ENCODE measurements at regions not wholly inside any gene's neighbourhood (a gene's known extent, or its start where the extent isn't known, plus 50 kb on each side); places are given as distances from the start of the nearest gene placed in this dataset.

DNA sequence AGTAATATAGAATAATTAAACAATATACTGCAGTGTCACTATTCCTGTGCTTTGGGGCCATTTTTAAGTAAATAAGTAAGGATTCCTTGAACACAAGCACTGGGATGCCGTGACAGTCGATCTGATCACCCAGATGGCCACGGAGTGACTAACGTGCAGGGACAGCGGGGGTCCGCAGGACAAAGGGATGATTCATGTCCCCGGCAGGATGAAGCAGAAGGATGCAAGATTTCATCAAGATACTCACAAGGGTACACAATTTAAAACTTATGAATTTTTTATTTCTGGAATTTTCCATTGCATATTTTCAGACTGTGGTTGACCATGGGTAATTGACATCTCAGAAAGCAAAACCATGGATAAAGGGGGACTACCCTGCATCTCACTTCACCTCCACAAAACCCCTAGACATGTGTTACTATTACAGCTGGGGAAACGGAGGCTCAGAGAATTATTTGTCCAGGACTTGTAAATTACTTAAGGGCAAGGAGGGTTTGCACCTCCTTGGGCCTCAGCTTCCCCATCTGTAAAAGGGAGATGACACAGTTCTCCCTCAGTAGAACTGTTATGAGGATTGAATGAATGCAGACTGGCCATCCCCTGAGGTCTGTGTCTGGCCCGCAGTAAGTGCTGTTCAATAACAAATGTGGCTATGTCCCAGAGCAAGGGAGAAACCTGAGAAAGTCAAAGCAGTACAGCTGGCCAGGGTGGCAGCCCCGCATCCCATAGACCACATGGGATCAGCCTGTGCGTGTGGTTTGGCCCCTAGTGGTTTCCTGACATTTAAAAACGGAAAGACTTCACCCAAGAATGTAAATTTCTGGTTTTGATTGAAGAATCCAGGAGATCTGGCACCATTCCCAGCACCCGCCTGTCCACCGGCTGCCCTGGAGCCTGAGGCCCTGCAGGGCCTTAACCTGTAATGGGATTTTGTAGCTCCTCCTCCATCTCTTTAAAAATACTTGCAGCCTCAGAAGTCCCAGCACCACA is 235.5 kb downstream of the BMP7 start:
- DNase-seq, result no peak
- no peaks in the 10 kb centered on the region for H3K79me1 ChIP-seq (ENCODE audit: insufficient read depth, low read depth, low read length, poor library complexity, severe bottlenecking)
- peaks cover 3% of the 10 kb centered on the region; the same call in 1 of the 2 replicates for H3K4me1 ChIP-seq (ENCODE audit: insufficient read depth, low read length)
- no peak overlapping the region for H3K4me2 ChIP-seq (ENCODE audit: insufficient read depth, insufficient read length, low read length)
- no peaks in the 10 kb centered on the region for H3K27me3 ChIP-seq (ENCODE audit: insufficient read depth, low read length)
- no peak overlapping the region for H4K91ac ChIP-seq (ENCODE audit: insufficient read length, low read depth, low read length)
- no peaks in the 10 kb centered on the region for H3K9me3 ChIP-seq (ENCODE audit: control insufficient read depth, low read depth, low read length)
- H4K5ac ChIP-seq (ENCODE audit: insufficient read length, low read depth, low read length), result no peak overlapping the region
- H3K79me2 ChIP-seq (ENCODE audit: insufficient read depth, low read length), result no peaks in the 10 kb centered on the region
- no peaks in the 10 kb centered on the region for H4K20me1 ChIP-seq (ENCODE audit: control insufficient read depth, insufficient read depth, insufficient read length)
- no CpG with 5 or more reads among the region's 14 CpGs for WGBS (ENCODE audit: extremely low coverage, insufficient read length, low lambda C conversion rate)
- no peak overlapping the region for H2AK5ac ChIP-seq (ENCODE audit: insufficient read length, low read length)
- no peak overlapping the region for H2BK20ac ChIP-seq (ENCODE audit: low read depth, low read length, poor library complexity, severe bottlenecking)
- H2BK5ac ChIP-seq (ENCODE audit: insufficient read length, low read length), result no peak overlapping the region
- H2BK120ac ChIP-seq (ENCODE audit: low read depth, low read length, poor library complexity, severe bottlenecking), result no peak overlapping the region
- no peak overlapping the region for H3T11ph ChIP-seq (ENCODE audit: low read length)
- H3K4ac ChIP-seq (ENCODE audit: low read depth, low read length), result no peak overlapping the region
- H2AFZ ChIP-seq (ENCODE audit: low read length), result no peak overlapping the region
- no peak overlapping the region for H3K18ac ChIP-seq (ENCODE audit: insufficient read length, low read depth, low read length)
- peaks cover 13% of the 10 kb centered on the region for H3K27me3 Mint-ChIP-seq (ENCODE audit: low read depth)
- no peak overlapping the region for H4K8ac ChIP-seq (replicated peaks; ENCODE audit: insufficient read length, low read depth, low read length)
- no peaks in the 10 kb centered on the region for H3K36me3 Mint-ChIP-seq (ENCODE audit: insufficient read depth in 1 of 3, low read depth in 3 of 3)
- no peak overlapping the region for H3K27ac Mint-ChIP-seq
- no peak overlapping the region for H3K14ac ChIP-seq (ENCODE audit: insufficient read depth, low read length)
- H3K27ac ChIP-seq (ENCODE audit: insufficient read length, low read depth, low read length), result no peak overlapping the region
- no peak overlapping the region for H3K56ac ChIP-seq (ENCODE audit: insufficient read length, low read depth, low read length)
- TF ChIP-seq, protein P1, sequence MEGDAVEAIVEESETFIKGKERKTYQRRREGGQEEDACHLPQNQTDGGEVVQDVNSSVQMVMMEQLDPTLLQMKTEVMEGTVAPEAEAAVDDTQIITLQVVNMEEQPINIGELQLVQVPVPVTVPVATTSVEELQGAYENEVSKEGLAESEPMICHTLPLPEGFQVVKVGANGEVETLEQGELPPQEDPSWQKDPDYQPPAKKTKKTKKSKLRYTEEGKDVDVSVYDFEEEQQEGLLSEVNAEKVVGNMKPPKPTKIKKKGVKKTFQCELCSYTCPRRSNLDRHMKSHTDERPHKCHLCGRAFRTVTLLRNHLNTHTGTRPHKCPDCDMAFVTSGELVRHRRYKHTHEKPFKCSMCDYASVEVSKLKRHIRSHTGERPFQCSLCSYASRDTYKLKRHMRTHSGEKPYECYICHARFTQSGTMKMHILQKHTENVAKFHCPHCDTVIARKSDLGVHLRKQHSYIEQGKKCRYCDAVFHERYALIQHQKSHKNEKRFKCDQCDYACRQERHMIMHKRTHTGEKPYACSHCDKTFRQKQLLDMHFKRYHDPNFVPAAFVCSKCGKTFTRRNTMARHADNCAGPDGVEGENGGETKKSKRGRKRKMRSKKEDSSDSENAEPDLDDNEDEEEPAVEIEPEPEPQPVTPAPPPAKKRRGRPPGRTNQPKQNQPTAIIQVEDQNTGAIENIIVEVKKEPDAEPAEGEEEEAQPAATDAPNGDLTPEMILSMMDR (conservative IDR thresholded peaks at IDR 0.05), result no peak
- no peak overlapping the region for H3K23ac ChIP-seq (ENCODE audit: insufficient read length, low read depth, low read length)
- H3K4me1 Mint-ChIP-seq, result peaks cover 28 to 43% of the 10 kb centered on the region in 2 experiments
- H3K9ac ChIP-seq (ENCODE audit: extremely low read depth, insufficient read length, low read length), result no peak overlapping the region
- no peak overlapping the region for H2BK15ac ChIP-seq (ENCODE audit: low read depth, low read length)
- no peaks in the 10 kb centered on the region for H3K23me2 ChIP-seq (ENCODE audit: insufficient read length, low read depth, low read length, poor library complexity, severe bottlenecking)
- H2BK12ac ChIP-seq (ENCODE audit: insufficient read length, low read depth, low read length), result no peak overlapping the region
- H3K9me3 Mint-ChIP-seq, result no peaks in the 10 kb centered on the region
- H3K4me3 Mint-ChIP-seq, result no peak overlapping the region
